Mononuclear cell (primary cell): ENCODE measurements at regions not wholly inside any gene's neighbourhood (a gene's known extent, or its start where the extent isn't known, plus 50 kb on each side); places are given as distances from the start of the nearest gene placed in this dataset.
"Not testable (repeated sequence)": the region's sequence is repeated elsewhere in the genome, so short reads cannot be mapped to it uniquely, and the experiment has no call there.

Experiments
- H3K27me3 ChIP-seq: 2 replicates; pipeline ENCODE4 v1.6.0; 2011; ENCODE audit warnings: low read length, control low read depth; ENCODE audit not compliant: insufficient read depth
- H3K4me1 ChIP-seq: 2 replicates; pipeline ENCODE4 v1.5.1; 2011; ENCODE audit warnings: mild to moderate bottlenecking, low read length, control low read depth; ENCODE audit not compliant: insufficient read depth
- H3K4me3 ChIP-seq: 2 replicates; pipeline ENCODE4 v1.5.1; 2011; ENCODE audit warnings: mild to moderate bottlenecking, low read length, moderate library complexity
- H3K9me3 ChIP-seq: 2 replicates; pipeline ENCODE4 v1.5.1; 2011; ENCODE audit warnings: low read depth, mild to moderate bottlenecking, control low read depth, low read length

DNA sequence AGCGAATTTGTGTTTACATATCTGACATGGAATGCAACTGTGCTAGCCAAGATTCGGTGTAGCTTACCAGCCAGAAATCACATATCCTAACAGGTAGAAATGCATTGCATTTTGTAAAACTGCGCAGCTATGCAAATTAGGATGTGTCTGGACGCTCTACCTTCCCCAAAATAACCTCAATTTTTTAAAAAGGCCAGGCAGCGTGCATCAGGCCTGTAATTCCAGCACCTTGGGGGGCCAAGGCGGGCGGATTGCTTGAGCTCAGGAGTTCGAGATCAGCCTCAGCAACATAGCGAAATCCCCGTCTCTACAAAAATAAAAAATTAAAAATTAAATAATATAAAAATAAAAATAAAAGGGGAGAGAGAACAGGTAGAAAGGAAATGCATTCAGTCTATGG is 305.0 kb downstream of the TYW1 start:
- Histone ChIP-seq H3K4me3 (peak overlapping the region; percentile 81), H3K27me3 (no peaks in the 10 kb centered on the region), H3K4me1 (peaks cover 27% of the 10 kb centered on the region), H3K9me3 (no peaks in the 10 kb centered on the region)

DNA sequence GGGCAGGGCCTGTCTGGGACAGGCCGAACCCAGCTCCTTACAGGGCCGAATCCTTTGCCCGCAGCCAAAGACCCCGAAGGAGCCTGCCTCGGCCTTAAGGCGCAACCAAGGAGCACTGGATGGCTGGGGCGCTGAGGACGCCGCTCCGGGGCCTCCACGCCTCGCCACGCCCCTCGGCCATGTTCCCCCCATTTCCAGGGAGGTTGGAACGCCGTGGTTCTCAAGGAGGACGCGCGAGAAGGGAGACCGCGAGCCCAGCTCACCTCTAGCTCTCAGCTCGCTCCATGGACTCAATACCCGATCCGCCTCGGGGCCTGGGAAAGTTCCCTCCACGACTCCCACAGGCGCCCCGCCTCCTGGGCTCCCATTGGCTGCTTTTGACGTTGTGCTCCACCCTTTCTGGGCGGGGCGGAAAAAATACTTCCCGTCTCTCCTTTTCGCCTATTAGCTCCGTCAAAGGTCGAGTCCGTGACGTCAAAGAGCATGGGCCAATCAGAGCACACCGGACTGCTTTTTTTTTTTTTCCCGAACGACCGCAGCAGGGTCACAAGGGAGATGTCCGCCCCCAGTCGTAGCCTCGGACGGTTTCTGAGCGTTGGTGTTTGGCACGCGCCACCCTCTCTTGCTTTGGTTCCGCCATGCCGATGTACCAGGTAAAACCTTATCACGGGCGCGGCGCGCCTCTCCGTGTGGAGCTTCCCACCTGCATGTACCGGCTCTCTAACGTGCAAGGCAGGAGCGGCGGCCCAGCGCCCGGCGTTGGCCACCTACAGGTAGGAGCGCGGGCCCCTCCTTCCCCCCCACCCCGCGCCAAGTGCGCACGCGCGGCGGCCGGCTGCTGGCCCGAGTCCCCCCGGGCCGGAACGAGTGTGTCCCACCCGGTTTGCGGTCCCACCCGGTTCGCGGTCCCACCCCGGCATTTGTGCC is 305.7 kb downstream of the TYW1 start:
- no peaks in the 10 kb centered on the region for H3K27me3 ChIP-seq
- no peaks in the 10 kb centered on the region for H3K9me3 ChIP-seq
- peak overlapping the region; percentile 81 for H3K4me3 ChIP-seq
- peaks cover 27% of the 10 kb centered on the region for H3K4me1 ChIP-seq

DNA sequence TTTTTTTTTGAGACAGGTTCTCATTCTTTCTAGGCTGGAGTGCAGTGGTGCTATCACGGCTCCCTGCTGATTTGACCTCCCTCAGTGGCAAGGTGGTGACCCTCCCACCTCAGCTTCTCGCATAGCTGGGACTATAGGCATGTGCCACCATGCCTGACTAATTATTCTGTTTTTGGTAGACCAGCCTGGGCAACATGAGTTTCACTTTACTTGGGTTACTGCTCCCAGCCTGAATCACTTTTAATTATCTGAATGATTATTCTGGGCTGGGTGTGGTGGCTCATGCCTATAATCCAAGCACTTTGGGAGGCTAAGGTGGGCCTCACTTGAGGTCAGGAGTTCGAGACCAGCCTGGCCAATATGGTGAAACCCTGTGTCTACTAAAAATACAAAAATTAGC is 308.2 kb downstream of the TYW1 start:
- not testable (repeated sequence) for H3K9me3 ChIP-seq, H3K27me3 ChIP-seq, H3K4me3 ChIP-seq
- H3K4me1 ChIP-seq: peaks cover 27% of the 10 kb centered on the region

DNA sequence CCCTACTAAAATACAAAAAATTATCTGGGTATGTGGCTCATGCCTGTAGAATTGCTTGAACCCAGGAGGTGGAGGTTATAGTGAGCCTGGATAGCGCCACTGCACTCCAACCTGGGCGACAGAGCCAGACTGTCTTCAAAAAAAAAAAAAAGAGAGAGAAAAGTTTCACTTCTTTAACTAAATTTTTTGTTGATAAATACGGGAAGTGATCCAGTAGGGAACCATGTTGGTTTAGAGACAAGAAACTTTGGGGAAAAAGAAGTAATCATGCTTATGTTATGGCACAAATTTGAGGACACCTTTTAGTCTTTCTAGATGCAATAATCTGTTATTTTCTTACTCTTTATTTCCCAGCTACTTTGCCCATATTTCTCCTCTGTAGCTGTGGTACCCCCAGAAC is 309.7 kb downstream of the TYW1 start:
- Histone ChIP-seq H3K27me3 (no peaks in the 10 kb centered on the region), H3K9me3 (no peaks in the 10 kb centered on the region), H3K4me3 (no peak overlapping the region), H3K4me1 (peaks cover 25% of the 10 kb centered on the region)

GRCh38 chr7:67309764-67310549 is 313.3 kb downstream of the TYW1 start:
- Histone ChIP-seq H3K9me3 (no peaks in the 10 kb centered on the region), H3K4me1 (peaks cover 11% of the 10 kb centered on the region), H3K27me3 (no peaks in the 10 kb centered on the region), H3K4me3 (no peak overlapping the region)

- Histone ChIP-seq H3K4me1 (no peaks in the 10 kb centered on the region), H3K27me3 (no peaks in the 10 kb centered on the region), H3K4me3 (no peak overlapping the region), H3K9me3 (no peaks in the 10 kb centered on the region)
These were observed 315.3 kb downstream of the TYW1 start for GRCh38 chr7:67311901-67312300.

- no peak overlapping the region for H3K4me3 ChIP-seq
- H3K4me1 ChIP-seq: no peaks in the 10 kb centered on the region
- no peaks in the 10 kb centered on the region for H3K27me3 ChIP-seq
- H3K9me3 ChIP-seq: no peaks in the 10 kb centered on the region
These were observed 316.6 kb downstream of the TYW1 start for GRCh38 chr7:67313213-67313612.

GRCh38 chr7:67316902-67317301 is 320.3 kb downstream of the TYW1 start:
- H3K4me1 ChIP-seq, H3K9me3 ChIP-seq: not testable (repeated sequence)

DNA sequence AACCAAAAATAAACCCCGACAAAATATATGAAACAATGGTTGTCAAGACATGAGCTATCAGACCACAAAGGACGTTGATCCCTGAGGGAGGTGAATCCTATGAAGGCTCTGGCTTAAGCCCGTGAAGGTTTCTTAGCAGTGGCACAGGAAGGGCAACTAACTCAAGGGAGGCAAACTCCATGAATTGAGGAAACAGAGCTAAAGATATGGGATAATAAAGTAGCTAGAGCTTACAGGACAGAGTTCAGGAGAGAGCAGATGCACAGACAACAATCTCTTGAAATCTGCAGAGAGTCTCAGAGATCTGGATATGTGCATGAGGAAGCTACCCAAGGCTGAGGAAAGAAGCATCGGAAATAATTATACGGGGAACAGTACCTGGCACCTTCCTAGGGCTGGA is 331.6 kb downstream of the TYW1 start:
- H3K4me1 ChIP-seq, H3K4me3 ChIP-seq, H3K9me3 ChIP-seq, H3K27me3 ChIP-seq: not testable (repeated sequence)

More at GRCh38 chr7:67316902-67317301, 320.3 kb downstream of the TYW1 start:
- not testable (repeated sequence) for H3K27me3 ChIP-seq, H3K4me3 ChIP-seq

DNA sequence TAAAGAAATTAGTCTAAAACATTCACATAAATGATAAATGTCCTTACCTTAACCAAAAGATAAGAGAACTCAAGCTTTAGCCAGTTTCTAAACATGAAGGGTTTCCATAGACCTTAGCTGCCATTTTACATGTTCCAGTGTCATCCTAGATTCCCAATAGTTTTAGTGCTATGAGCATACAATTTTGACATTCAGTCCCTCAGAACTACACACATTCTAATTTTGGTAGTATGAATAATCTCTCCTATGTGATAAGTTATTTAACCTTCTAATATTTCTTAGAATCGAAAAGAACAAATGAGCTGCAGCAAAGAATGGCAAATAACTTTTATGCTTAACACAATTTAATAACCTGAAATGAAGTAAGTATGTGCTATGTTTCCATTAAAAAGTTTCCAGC is 338.5 kb downstream of the TYW1 start:
- H3K4me1 ChIP-seq, H3K4me3 ChIP-seq, H3K9me3 ChIP-seq, H3K27me3 ChIP-seq: not testable (repeated sequence)

DNA sequence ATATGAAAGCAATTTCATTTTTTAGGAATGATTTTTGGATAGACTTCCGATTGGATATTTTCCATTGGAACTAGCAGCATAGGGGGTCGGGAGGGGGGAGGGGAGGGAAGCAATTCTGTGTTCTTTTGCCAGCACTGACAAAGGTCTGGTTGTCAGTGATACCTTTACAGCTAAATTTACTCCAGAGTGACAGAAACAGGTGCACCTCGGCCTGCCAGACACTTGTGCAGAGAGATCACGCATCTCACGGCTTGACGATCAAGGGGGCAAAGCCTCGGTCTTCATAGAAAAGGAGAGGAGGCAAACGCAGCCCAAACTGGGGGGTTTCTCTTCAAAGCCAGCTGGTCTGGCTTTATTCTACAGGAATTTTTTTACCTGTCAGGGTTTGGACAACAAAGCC is 339.0 kb downstream of the TYW1 start:
- H3K27me3 ChIP-seq, H3K9me3 ChIP-seq, H3K4me1 ChIP-seq, H3K4me3 ChIP-seq: not testable (repeated sequence)

DNA sequence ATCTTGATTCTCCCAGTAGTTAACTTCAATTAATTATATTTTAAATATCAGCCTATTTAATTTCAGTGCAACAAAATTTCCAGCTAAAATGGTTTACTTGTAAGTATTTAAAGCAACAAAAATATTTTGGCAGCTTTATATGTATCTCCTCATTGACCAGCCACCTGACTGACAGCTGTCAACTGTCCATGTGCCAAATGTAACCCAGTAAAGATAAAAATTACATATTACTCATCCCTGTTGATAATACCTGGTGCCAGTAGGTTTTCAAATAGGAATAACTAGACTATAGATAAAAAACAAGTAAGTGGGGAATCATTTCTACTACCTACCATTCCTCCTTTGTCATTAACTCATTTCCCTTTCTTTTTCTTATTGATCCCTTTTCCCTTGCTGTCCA is 341.9 kb downstream of the TYW1 start:
- H3K4me1 ChIP-seq, H3K9me3 ChIP-seq, H3K27me3 ChIP-seq, H3K4me3 ChIP-seq: not testable (repeated sequence)

- Histone ChIP-seq H3K27me3 (no peaks in the 10 kb centered on the region), H3K9me3 (no peaks in the 10 kb centered on the region), H3K4me3 (no peak overlapping the region), H3K4me1 (no peaks in the 10 kb centered on the region)
These were observed 344.6 kb downstream of the TYW1 start for GRCh38 chr7:67341153-67341768.

DNA sequence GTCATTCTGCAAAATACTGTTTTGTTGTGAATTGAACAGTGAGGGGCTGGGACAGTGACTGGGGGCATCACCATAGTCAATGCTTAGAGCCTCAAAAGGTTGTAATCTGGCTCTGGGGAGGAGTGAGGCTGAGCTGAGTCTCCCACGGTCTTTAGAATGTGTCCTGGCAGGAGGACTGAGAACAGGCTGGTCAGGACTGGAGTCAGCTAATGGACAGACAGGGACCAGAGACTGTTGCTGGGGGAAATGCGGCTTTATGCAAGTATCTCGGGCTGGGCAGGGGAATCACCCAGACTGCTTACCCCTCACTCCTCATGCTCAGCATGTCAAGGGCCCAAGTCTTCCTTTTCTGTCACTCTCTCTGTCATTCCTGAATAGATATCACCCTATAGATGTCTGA is 346.5 kb downstream of the TYW1 start:
- H3K9me3 ChIP-seq: no peaks in the 10 kb centered on the region
- no peaks in the 10 kb centered on the region for H3K4me1 ChIP-seq
- H3K4me3 ChIP-seq: no peak overlapping the region
- H3K27me3 ChIP-seq: no peaks in the 10 kb centered on the region

DNA sequence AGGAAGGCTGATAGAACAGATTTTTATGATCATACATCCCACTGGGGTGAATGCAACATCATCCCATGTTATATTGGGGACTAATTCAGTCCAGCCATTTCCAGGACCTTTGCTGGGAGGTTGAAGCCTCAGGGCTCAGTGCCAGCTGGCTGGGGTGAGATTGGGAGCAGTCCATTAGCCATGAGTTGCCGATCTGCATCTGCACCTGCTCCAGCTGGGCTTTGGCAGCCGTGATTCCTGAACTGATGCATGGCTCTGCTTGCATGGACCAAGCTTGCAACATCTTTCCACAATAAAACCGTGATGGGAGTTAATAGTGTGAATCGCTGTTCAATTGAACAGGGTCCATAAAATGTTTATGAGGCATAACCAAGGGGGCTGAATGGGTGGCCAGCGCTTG is 346.9 kb downstream of the TYW1 start:
- Histone ChIP-seq H3K4me3 (no peak overlapping the region), H3K27me3 (no peaks in the 10 kb centered on the region), H3K9me3 (no peaks in the 10 kb centered on the region), H3K4me1 (no peaks in the 10 kb centered on the region)
